PC-3 (cell line): ENCODE measurements at regions not wholly inside any gene's neighbourhood (a gene's known extent, or its start where the extent isn't known, plus 50 kb on each side); places are given as distances from the start of the nearest gene placed in this dataset.

Experiments
- ATAC-seq: fragments of 200-7000 bp; cut with Tn5 transposase; 2 replicates; pipeline ENCODE4 v1.9.1; 2020; ENCODE audit warnings: mild to moderate bottlenecking, moderate library complexity
- BruUV-seq: library from RNA; stranded (reverse); fragments of 400-500 nt; replicated peaks from 2 replicates; lab custom pipeline; 2021; lab: Mats Ljungman, UMichigan
- CTCF ChIA-PET: fragments of 300-600 bp; sonication (Branson Sonifier 250); formaldehyde crosslinking; loops from one replicate; lab custom pipeline; 2022; ENCODE audit warnings: antibody characterized with exemption; lab: Charles Lee
- POLR2A ChIA-PET: fragments of 300-600 bp; sonication (Branson Sonifier 250); formaldehyde crosslinking; loops from one replicate; lab custom pipeline; 2022; ENCODE audit warnings: antibody characterized with exemption; ENCODE audit not compliant: unreplicated experiment; lab: Charles Lee
- DNase-seq: peaks from one replicate; pipeline ENCODE4 v3.0.0-alpha.2; 2015
- H2AFZ ChIP-seq: fragments of 300-600 bp; sonication (generic); 2 replicates; pipeline ENCODE4 v1.6.0; 2016; ENCODE audit warnings: antibody characterized with exemption, low read length
- H3F3A ChIP-seq: fragments of 300-600 bp; sonication (generic); one replicate; pipeline ENCODE4 v1.6.0; 2017; ENCODE audit warnings: antibody characterized with exemption, low read length, control low read depth, mild to moderate bottlenecking; ENCODE audit not compliant: unreplicated experiment
- H3K27ac ChIP-seq: fragments of 300-600 bp; sonication (generic); 2 replicates; pipeline ENCODE4 v1.5.1; 2016; ENCODE audit warnings: mild to moderate bottlenecking, low read length
- H3K27me3 ChIP-seq: fragments of 300-600 bp; sonication (generic); 2 replicates; pipeline ENCODE4 v1.6.1; 2016; ENCODE audit warnings: low read length, mixed read lengths
- H3K36me3 ChIP-seq: fragments of 300-600 bp; sonication (generic); 2 replicates; pipeline ENCODE4 v1.6.1; 2016; ENCODE audit warnings: low read depth, mixed run types, low read length, mixed read lengths
- H3K4me1 ChIP-seq: fragments of 300-600 bp; sonication (generic); 2 replicates; pipeline ENCODE4 v1.5.1; 2016; ENCODE audit warnings: low read length; ENCODE audit not compliant: insufficient read depth
- H3K4me2 ChIP-seq: fragments of 300-600 bp; sonication (generic); 2 replicates; pipeline ENCODE4 v1.6.0; 2016; ENCODE audit warnings: low read length
- H3K4me3 ChIP-seq: fragments of 300-600 bp; sonication (generic); 2 replicates; pipeline ENCODE4 v1.5.1; 2016; ENCODE audit warnings: mild to moderate bottlenecking, low read length, mixed read lengths
- H3K79me2 ChIP-seq: fragments of 300-600 bp; sonication (generic); 2 replicates; pipeline ENCODE4 v1.6.1; 2017; ENCODE audit warnings: low read length, mixed read lengths
- H3K9ac ChIP-seq: fragments of 300-600 bp; sonication (generic); 2 replicates; pipeline ENCODE4 v1.6.0; 2016; ENCODE audit warnings: mild to moderate bottlenecking, low read length
- H3K9me2 ChIP-seq: fragments of 300-600 bp; sonication (generic); replicated peaks from 2 replicates; pipeline ENCODE4 v1.6.1; 2016; ENCODE audit warnings: mixed run types, low read length, mixed read lengths
- H3K9me3 ChIP-seq: fragments of 300-600 bp; sonication (generic); 2 replicates; pipeline ENCODE4 v1.6.1; 2016; ENCODE audit warnings: low read length, mixed read lengths
- H4K20me1 ChIP-seq: fragments of 300-600 bp; sonication (generic); 2 replicates; pipeline ENCODE4 v1.6.1; 2016; ENCODE audit warnings: low read length, mixed read lengths
- EZH2 ChIP-seq: fragments of 300-600 bp; sonication (generic); IDR thresholded peaks from one replicate; pipeline ENCODE4 v1.6.1; 2017; ENCODE audit warnings: antibody characterized with exemption, mild to moderate bottlenecking, low read length; ENCODE audit not compliant: unreplicated experiment
- EZH2phosphoT487 ChIP-seq: fragments of 300-600 bp; sonication (generic); IDR thresholded peaks from 2 replicates; pipeline ENCODE4 v1.6.1; 2018; ENCODE audit warnings: mild to moderate bottlenecking, antibody characterized with exemption, low read length, borderline replicate concordance
- intact Hi-C: fragments of 100-400 bp; cut with micrococcal nuclease; formaldehyde crosslinking; loops from 2 replicates; pipeline ENCODE4 v1.9.0; 2023
- TF ChIP-seq, protein P1 (sequence below): fragments of 300-600 bp; sonication (generic); conservative IDR thresholded peaks from 2 replicates; pipeline ENCODE4 v1.5.1; 2017; ENCODE audit warnings: antibody characterized with exemption, low read depth, mild to moderate bottlenecking, low read length

DNA sequence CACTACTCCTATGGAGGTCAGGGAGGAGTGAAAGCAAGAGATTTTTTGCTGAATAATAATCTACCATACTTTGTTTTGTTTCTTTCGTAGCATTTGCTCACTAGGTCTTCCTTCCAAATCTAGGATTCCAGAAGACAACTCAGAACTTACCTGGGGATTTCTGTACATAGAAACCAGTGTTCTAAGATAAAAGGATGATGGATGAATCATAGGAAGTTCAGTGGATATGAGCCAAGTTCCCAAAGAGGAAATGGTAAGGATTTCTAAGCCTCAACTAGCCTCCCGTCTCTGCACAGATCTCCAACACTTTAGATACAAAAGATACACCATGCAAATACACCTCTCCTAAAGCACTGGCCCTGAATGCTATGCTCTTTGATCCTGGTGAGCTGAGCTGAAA, 283.9 kb downstream of the TAFA4 start:
- H3K9ac ChIP-seq, result no peak overlapping the region
- H3K4me1 ChIP-seq, result no peaks in the 10 kb centered on the region
- no peaks in the 10 kb centered on the region for H4K20me1 ChIP-seq
- H2AFZ ChIP-seq, result no peak overlapping the region
- POLR2A ChIA-PET, result no interaction called here
- no peaks in the 10 kb centered on the region for H3K79me2 ChIP-seq
- intact Hi-C loops, result no loop called here
- CTCF ChIA-PET, result no interaction called here
- no peaks in the 10 kb centered on the region for H3K27me3 ChIP-seq
- H3F3A ChIP-seq, result no peaks in the 10 kb centered on the region
- no peaks in the 10 kb centered on the region for H3K9me3 ChIP-seq
- H3K27ac ChIP-seq, result no peak overlapping the region
- no peaks in the 10 kb centered on the region for H3K36me3 ChIP-seq
- TF ChIP-seq, protein P1, sequence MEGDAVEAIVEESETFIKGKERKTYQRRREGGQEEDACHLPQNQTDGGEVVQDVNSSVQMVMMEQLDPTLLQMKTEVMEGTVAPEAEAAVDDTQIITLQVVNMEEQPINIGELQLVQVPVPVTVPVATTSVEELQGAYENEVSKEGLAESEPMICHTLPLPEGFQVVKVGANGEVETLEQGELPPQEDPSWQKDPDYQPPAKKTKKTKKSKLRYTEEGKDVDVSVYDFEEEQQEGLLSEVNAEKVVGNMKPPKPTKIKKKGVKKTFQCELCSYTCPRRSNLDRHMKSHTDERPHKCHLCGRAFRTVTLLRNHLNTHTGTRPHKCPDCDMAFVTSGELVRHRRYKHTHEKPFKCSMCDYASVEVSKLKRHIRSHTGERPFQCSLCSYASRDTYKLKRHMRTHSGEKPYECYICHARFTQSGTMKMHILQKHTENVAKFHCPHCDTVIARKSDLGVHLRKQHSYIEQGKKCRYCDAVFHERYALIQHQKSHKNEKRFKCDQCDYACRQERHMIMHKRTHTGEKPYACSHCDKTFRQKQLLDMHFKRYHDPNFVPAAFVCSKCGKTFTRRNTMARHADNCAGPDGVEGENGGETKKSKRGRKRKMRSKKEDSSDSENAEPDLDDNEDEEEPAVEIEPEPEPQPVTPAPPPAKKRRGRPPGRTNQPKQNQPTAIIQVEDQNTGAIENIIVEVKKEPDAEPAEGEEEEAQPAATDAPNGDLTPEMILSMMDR, result no peak
- TF ChIP-seq EZH2phosphoT487 (no peak), EZH2 (no peak)
- ATAC-seq (no peak), DNase-seq (no peak)
- H3K4me2 ChIP-seq, result no peak overlapping the region
- no peaks in the 10 kb centered on the region for H3K9me2 ChIP-seq
- no TSS peak for BruUV-seq
- no peak overlapping the region for H3K4me3 ChIP-seq

DNA sequence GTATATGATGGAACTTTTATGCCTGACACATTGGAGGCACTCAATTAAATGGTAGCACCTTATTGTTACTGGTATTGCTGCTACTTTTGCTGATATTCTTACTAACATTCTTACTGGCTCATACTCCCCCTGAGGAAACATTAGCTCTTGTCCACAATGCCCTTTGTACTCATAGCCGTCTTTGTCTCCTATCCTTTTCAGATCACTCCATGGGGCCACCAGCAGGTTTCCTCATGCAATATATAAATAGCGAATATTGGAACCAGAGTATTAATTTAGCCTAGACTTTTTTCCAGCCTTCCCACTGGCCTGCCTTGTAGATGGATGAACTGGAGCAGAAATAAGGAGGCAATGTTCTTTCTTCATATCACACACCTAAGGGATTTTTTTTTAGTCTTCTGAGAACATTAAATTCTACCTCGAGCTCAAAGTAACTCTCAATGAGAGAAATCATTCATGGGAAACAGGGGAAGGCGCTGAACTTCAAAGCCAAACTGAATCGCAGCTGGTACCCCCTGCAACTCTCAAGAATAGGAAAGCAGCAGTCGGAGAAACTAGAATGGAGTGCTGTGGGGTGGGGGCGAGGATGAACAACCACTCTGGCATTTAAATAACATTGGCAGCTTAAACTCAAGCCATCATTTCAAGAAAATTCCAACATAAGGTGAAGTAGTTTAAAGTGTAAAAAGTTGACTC, 300.3 kb downstream of the TAFA4 start:
- intact Hi-C loops, result no loop called here
- H4K20me1 ChIP-seq, result no peaks in the 10 kb centered on the region
- no peaks in the 10 kb centered on the region for H3K9me2 ChIP-seq
- no peak for ATAC-seq
- no peaks in the 10 kb centered on the region for H3K4me1 ChIP-seq
- TF ChIP-seq, protein P1, result no peak
- TF ChIP-seq EZH2phosphoT487 (no peak), EZH2 (no peak)
- no peak overlapping the region for H3K4me2 ChIP-seq
- H3K36me3 ChIP-seq, result no peaks in the 10 kb centered on the region
- DNase-seq, result no peak
- H3K9ac ChIP-seq, result no peak overlapping the region
- H3K4me3 ChIP-seq, result no peak overlapping the region
- H3F3A ChIP-seq, result no peaks in the 10 kb centered on the region
- H3K27me3 ChIP-seq, result no peaks in the 10 kb centered on the region
- H2AFZ ChIP-seq, result no peak overlapping the region
- no peak overlapping the region for H3K27ac ChIP-seq
- BruUV-seq, result no TSS peak
- ChIA-PET CTCF (no interaction called here), POLR2A (no interaction called here)
- no peaks in the 10 kb centered on the region for H3K9me3 ChIP-seq
- H3K79me2 ChIP-seq, result no peaks in the 10 kb centered on the region

DNA sequence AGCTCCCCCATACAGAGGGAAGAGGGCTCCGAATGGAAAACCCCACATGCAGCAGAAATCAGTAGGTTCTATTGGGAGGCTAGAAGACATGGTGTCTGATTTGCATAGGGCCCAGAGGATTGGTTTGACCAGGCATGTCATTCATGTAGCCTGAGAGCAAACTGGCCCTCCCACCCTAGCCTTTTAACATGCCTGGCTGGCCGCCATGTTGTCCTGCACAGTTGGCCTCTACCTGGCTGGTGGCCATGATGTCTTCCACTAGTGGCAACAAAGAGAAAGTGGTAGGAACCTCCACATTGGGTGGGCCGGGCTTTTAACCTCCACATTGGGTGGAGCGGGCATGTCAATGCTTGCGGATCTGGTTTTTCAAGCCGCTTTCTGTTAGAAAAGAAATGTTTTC, 312.1 kb downstream of the TAFA4 start:
- no peaks in the 10 kb centered on the region for H3K9me2 ChIP-seq
- no peaks in the 10 kb centered on the region for H3K36me3 ChIP-seq
- DNase-seq, result no peak
- no peaks in the 10 kb centered on the region for H3K9me3 ChIP-seq
- H3K27ac ChIP-seq, result no peak overlapping the region
- no peak overlapping the region for H3K9ac ChIP-seq
- ChIA-PET POLR2A (no interaction called here), CTCF (no interaction called here)
- no TSS peak for BruUV-seq
- no peaks in the 10 kb centered on the region for H4K20me1 ChIP-seq
- no peak for ATAC-seq
- intact Hi-C loops, result no loop called here
- no peaks in the 10 kb centered on the region for H3K27me3 ChIP-seq
- no peak for TF ChIP-seq EZH2phosphoT487
- TF ChIP-seq, protein P1, result no peak
- TF ChIP-seq EZH2, result no peak
- H2AFZ ChIP-seq, result no peak overlapping the region
- no peak overlapping the region for H3K4me3 ChIP-seq
- H3F3A ChIP-seq, result no peaks in the 10 kb centered on the region
- H3K4me2 ChIP-seq, result no peak overlapping the region
- no peaks in the 10 kb centered on the region for H3K79me2 ChIP-seq
- no peaks in the 10 kb centered on the region for H3K4me1 ChIP-seq
